Activated T-cell treated with anti-CD3 and anti-CD28 coated beads for 48 hours (primary cell): ENCODE measurements at regions not wholly inside any gene's neighbourhood (a gene's known extent, or its start where the extent isn't known, plus 50 kb on each side); places are given as distances from the start of the nearest gene placed in this dataset.
"Not testable (repeated sequence)": the region's sequence is repeated elsewhere in the genome, so short reads cannot be mapped to it uniquely, and the experiment has no call there.

Experiments
- DNase-seq: peaks from one replicate; pipeline ENCODE4 v3.0.0-alpha.2; 2020; ENCODE audit warnings: low read depth

DNA sequence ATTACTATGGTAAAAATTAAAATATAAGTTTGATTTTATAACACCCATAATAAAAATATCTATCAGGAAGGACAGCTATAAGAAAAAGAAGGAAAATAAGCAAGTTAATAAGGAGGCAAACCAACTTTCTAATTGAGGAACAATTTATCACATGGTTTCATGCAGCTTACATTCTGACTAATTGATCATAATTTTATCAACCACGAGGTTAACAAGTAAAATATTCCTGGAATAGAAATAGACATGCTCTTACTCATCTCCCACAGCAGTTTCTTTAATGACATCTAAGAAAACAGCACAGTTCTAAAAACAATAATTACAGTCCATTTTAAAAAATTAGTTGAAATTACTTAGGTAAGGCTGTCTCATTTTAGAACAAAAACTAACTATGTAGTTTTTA, 130.8 kb upstream of the KRR1 start:
- DNase-seq = no peak

- peak; percentile 23 for DNase-seq
These were observed 129.8 kb upstream of the KRR1 start for GRCh38 chr12:75641031-75641780.

DNA sequence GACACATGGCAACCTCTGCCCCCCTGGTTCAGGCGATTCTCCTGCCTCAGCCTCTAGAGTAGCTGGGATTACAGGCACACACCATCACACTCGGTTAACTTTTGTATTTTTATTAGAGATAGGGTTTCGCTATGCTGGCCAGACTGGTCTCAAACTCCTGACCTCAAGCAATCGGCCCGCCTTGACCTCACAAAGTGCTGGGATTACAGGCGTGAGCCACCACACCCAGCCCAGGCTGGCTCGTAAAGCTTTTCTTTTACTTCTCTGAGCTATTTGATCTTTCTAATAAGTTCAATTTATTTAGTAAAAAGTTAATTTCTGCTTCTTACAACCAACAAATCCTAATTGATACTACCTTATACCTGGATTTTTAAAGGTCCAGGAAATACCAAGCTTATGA, 127.4 kb upstream of the KRR1 start:
- DNase-seq = no peak

- no peak for DNase-seq
These were observed 125.2 kb upstream of the KRR1 start for GRCh38 chr12:75636607-75637006.

DNA sequence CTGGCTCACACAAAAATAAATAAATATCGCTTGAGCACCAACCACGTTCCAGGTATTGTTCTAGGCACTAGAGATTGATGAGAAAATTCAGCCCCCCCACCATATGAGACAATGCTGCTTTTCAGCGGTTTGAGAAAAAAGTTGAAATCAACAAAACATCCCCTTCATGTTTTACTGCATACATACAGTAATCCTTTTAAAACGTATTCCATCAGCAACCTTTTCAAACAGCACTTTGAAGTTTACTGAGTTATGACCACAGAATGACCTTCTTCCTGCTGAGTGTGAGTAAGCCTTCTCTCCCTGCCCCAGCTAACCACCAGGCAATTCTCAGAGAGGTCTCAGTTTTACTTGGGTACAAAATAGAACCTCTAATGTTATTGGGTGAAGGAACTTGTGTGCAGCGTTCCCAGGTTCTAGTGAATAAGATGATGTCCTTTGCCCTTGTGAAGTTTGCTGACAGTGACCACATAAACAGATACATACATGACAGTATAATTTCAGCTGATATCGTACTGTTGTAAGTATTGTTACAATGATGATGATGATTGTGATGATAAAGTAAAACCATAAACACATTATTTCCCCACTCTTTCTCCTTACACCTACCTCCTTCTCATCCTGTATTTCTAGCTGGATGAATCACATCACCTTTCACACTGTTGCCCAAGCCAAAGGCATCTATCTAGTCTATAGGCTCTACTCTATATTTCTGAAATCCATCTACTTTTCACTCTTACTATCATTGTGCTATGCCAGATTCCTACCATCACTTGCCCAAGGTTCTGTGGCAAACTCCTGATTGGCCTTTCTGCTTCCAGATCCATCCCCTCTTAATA, 124.4 kb upstream of the KRR1 start:
- no peak for DNase-seq

GRCh38 chr12:75634244-75635222, 123.1 kb upstream of the KRR1 start:
- no peak for DNase-seq

DNA sequence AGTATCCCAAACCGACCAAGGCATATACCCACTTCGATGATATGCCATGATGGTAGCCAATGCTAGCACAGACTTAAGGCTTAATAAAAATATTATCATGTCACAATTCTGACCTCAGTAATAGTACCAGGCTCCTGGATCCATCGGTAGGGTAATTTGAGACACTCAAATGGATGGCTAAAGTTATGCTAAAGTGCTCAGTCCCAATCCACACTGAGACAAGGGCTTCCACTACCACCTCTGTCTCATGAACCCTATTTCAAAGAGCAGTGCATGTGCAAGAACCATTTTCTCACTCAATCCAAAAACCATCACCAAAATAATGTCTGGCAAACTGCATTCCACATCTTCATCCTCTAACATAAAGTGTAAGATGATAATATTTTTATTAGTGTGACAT, 122.4 kb upstream of the KRR1 start:
- DNase-seq = no peak

- DNase-seq = no peak
These were observed 121.0 kb upstream of the KRR1 start for GRCh38 chr12:75632442-75632841.

DNA sequence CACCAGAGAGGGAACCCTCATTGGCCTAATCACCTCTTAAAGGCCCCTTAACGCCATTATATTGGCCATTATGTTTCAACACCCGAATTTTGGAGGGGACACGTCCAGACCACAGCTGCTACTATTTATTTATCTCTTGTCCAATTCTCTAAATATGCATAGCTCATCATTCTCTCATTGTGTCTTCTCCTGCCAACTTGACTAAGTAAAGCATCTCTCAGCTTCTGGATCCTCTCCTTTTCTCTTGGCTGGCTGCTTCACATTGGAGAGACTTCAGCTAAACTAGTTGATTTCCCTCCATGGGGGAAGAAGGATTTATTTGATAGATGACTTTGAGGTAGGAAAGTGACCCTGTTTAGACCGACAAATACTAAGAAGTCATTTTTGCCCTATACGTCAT, 120.4 kb upstream of the KRR1 start:
- DNase-seq = no peak

DNA sequence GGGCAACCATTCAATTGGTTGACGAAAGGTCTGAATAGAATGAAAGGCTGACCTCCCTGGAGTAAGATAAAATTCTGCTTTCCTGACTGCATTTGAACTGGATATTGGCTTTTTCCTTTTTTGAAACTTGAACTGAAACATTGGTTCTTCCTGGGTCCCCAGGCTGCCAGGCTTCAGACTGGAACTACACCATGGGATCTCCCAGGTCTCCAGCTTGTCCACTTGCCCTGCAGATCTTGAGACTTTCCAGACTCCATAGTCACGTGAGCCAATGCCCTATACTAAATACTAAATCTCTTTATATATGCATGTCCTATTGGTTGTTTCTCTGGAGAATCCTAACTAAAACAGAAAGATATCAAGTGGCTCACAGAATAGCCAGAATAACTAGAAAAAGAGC, 118.7 kb upstream of the KRR1 start:
- DNase-seq = no peak

DNA sequence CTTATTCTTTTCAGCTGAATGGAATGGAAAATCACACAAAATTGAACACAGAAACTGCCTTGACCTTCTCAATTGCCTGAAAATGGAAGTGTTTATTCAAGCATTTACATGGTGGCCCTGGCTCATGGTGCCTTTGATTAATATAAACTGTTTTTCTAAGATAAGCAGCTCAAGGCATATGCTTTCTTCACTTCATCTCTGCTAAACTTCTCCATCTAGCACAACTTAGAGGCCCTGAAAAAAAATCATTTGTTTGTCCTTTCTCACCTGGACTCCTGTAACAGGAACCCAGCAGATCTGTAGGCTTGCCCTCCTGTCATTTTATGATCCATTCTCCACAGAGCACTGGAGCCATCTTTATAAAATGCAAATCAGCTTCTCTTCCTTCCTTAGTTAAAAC, 117.5 kb upstream of the KRR1 start:
- DNase-seq = no peak

DNA sequence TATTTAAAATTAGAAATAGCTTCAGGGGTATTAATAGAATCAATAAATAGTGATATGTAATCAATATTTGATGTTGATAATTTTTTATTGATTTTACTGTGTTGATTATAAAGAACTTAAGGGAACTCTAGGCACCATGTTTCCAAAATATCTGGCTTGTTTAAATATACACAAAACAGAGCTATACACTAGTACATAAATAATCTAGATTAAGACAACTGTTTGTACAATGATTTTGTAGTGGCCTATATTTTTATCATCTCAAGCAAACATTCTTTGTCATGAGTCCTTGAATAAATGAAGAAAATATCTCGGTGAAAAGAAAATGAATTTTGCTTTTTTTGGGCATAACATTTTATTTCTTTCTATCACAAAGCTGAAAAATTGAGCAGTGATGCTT, 117.1 kb upstream of the KRR1 start:
- DNase-seq = no peak

GRCh38 chr12:75623631-75624154, 112.3 kb upstream of the KRR1 start:
- DNase-seq = no peak

DNA sequence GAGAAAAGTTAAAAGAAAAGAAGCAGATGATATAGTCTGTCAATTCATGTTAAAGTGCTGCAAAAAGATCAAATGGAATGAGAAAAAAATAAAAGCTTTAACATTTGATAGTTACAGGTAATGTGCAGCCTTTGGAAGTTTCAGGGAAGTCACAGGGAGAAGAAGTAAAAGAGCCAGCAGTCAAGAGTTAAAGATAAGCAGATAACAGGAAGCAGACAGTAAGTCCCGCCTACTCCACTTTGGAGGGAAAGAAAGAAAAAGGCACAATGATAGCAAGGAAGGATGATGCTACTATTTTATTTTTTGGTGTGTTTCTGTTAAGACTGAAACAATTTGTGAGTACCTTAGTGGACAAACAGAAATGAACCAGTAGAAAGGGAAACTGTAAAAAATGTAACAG, 111.1 kb upstream of the KRR1 start:
- DNase-seq = no peak

DNA sequence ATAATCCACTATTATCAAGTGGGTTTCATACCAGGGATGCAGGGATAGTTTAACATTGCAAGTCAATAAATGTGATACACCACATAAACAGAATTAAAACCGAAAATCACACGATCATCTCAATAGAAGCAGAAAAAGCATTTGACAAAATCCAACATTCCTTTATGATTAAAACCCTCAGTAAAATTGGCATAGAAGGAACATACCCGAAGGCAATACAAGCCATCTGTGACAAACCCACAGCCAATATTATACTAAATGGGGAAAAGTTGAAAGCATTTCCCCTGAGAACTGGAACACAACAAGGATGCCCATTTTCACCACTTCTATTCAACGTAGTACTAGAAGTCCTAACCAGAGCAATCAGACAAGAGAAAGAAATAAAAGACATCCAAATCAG, 103.0 kb upstream of the KRR1 start:
- DNase-seq = not testable (repeated sequence)

GRCh38 chr12:75613981-75614380, 102.6 kb upstream of the KRR1 start:
- no peak for DNase-seq

GRCh38 chr12:75611041-75611440, 99.6 kb upstream of the KRR1 start:
- no peak for DNase-seq

- DNase-seq = no peak
These were observed 95.5 kb upstream of the KRR1 start for GRCh38 chr12:75606956-75607355.

DNA sequence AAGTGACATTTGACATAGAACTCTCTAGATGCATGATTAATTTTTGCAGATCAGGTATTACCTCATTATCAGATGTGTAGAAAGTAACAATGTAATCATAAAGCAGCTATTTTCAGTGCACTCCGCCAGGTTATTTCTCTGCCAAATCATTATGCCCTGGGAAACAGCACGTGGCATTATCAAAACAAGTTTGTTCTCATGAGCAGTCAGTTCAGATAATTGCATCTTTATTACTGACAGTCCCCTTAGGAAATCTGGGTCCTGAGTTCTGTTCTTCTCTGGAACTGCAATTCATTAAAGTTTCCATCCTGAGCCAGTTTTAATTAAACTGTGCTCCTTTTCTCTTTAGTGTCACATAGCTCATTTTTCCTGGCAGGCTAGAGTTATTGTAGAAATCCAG, 94.7 kb upstream of the KRR1 start:
- DNase-seq = no peak

GRCh38 chr12:75603475-75603874, 92.1 kb upstream of the KRR1 start:
- DNase-seq = no peak

DNA sequence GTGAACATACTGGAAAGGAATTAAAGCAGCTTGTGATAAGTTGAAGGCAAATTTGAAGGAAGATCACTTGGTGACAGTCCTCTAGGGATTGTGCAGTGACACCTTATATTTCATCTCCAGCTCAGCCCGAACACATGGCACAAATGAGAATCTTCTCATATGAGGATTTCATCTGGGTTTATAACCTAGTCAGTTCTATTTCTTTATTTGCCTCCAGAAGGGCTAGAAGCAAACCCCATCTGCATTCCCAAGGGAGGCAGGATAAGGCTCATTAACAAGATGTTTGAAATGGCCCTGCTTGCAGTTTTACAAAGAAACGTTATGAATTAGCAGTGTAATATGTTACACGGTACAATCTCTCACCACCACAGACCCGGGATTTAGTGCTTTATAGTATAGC, 90.7 kb upstream of the KRR1 start:
- no peak for DNase-seq

GRCh38 chr12:75600146-75600545, 88.7 kb upstream of the KRR1 start:
- DNase-seq = no peak
